Liver (tissue), 8 donors: ENCODE measurements at regions not wholly inside any gene's neighbourhood (a gene's known extent, or its start where the extent isn't known, plus 50 kb on each side); places are given as distances from the start of the nearest gene placed in this dataset.

Experiments used
- DNase-seq: peaks from one replicate; pipeline ENCODE4 v3.0.0-alpha.2; 2017; ENCODE audit warnings: low spot score
- H3K27ac ChIP-seq, 2 donors: one replicate each; pipeline ENCODE4 v1.7.0; 2013; ENCODE audit warnings: inconsistent platforms in 2 of 2, low read length in 2 of 2, control low read depth in 1 of 2, low read depth in 1 of 2, mild to moderate bottlenecking in 1 of 2
- H3K27me3 ChIP-seq, 4 donors: one replicate each; pipeline versions ENCODE4 v1.6.1 to v1.7.0; 2013; ENCODE audit warnings: low read length in 3 of 4, inconsistent platforms in 1 of 4, mild to moderate bottlenecking in 1 of 4, moderate library complexity in 1 of 4; ENCODE audit not compliant: control insufficient read depth in 4 of 4, insufficient read depth in 4 of 4
- H3K36me3 ChIP-seq, 4 donors: one replicate each; pipeline versions ENCODE4 v1.6.1 to v1.7.0; 2013; ENCODE audit warnings: low read length in 3 of 4, mild to moderate bottlenecking in 3 of 4, low read depth in 1 of 4, moderate library complexity in 1 of 4; ENCODE audit not compliant: control insufficient read depth in 4 of 4, insufficient read depth in 3 of 4
- H3K4me1 ChIP-seq, 4 donors: one replicate each; pipeline versions ENCODE4 v1.6.1 to v1.7.0; 2013; ENCODE audit warnings: low read length in 3 of 4, mild to moderate bottlenecking in 3 of 4, moderate library complexity in 1 of 4; ENCODE audit not compliant: control insufficient read depth in 4 of 4, insufficient read depth in 4 of 4
- H3K4me3 ChIP-seq, 3 donors: one replicate each; pipeline versions ENCODE4 v1.6.1 to v1.7.0; 2013; ENCODE audit warnings: low read length in 3 of 3, control low read depth in 1 of 3, low read depth in 1 of 3, mild to moderate bottlenecking in 1 of 3
- H3K9ac ChIP-seq, 2 donors: one replicate each; pipeline ENCODE4 v1.7.0; 2013; ENCODE audit warnings: low read length in 2 of 2, mild to moderate bottlenecking in 2 of 2, moderate library complexity in 2 of 2, control low read depth in 1 of 2, low read depth in 1 of 2
- H3K9me3 ChIP-seq, 4 donors: one replicate each; pipeline versions ENCODE4 v1.6.1 to v1.7.0; 2013; ENCODE audit warnings: low read length in 3 of 4; ENCODE audit not compliant: control insufficient read depth in 4 of 4
- EGR1 ChIP-seq, 2 donors: IDR thresholded peaks; 2 replicates each; pipeline ENCODE4 v1.6.1; 2016 to 2018; ENCODE audit warnings: antibody characterized with exemption in 2 of 2, low read depth in 2 of 2
- FOXA1 ChIP-seq: IDR thresholded peaks from 2 replicates; pipeline ENCODE4 v1.6.1; 2016; ENCODE audit warnings: antibody characterized with exemption
- GABPA ChIP-seq, 2 donors: IDR thresholded peaks in 1 of 2; conservative IDR thresholded peaks in 1 of 2; 2 replicates each; pipeline ENCODE4 v1.6.1; 2016; ENCODE audit warnings: antibody characterized with exemption in 2 of 2, mild to moderate bottlenecking in 1 of 2, moderate library complexity in 1 of 2
- HNF4A ChIP-seq, 2 donors: conservative IDR thresholded peaks; 2 replicates each; pipeline ENCODE4 v1.6.1; 2016; ENCODE audit warnings: antibody characterized with exemption in 2 of 2, mild to moderate bottlenecking in 2 of 2
- HNF4G ChIP-seq: IDR thresholded peaks from 2 replicates; pipeline ENCODE4 v1.6.1; 2016; ENCODE audit warnings: antibody characterized with exemption
- JUND ChIP-seq, 2 donors: IDR thresholded peaks; 2 replicates each; pipeline ENCODE4 v1.6.1; 2016; ENCODE audit warnings: antibody characterized with exemption in 2 of 2
- MAX ChIP-seq: IDR thresholded peaks from 2 replicates; pipeline ENCODE4 v1.6.1; 2016; ENCODE audit warnings: antibody characterized with exemption
- NR2F2 ChIP-seq: IDR thresholded peaks from 2 replicates; pipeline ENCODE4 v1.6.1; 2016; ENCODE audit warnings: antibody characterized with exemption
- RAD21 ChIP-seq, 2 donors: IDR thresholded peaks; 2 replicates each; pipeline ENCODE4 v1.6.1; 2016; ENCODE audit warnings: antibody characterized with exemption in 2 of 2, mild to moderate bottlenecking in 2 of 2
- REST ChIP-seq: IDR thresholded peaks from 2 replicates; pipeline ENCODE4 v1.6.1; 2016; ENCODE audit warnings: antibody characterized with exemption, mild to moderate bottlenecking
- RXRA ChIP-seq, 2 donors: IDR thresholded peaks; 2 replicates each; pipeline ENCODE4 v1.6.1; 2017 to 2018; ENCODE audit warnings: antibody characterized with exemption in 2 of 2, mild to moderate bottlenecking in 1 of 2
- SP1 ChIP-seq: IDR thresholded peaks from 2 replicates; pipeline ENCODE4 v1.6.1; 2018; ENCODE audit warnings: antibody characterized with exemption, mild to moderate bottlenecking
- TAF1 ChIP-seq: conservative IDR thresholded peaks from 2 replicates; pipeline ENCODE4 v1.6.1; 2016; ENCODE audit warnings: antibody characterized with exemption, mild to moderate bottlenecking
- YY1 ChIP-seq: IDR thresholded peaks from 2 replicates; pipeline ENCODE4 v1.6.1; 2016; ENCODE audit warnings: antibody characterized with exemption, mild to moderate bottlenecking
- WGBS: extraction: QIAGEN DNeasy Blood & Tissue Kit; methylation state at CpG from one replicate; pipeline ENCODE4 v1.1.7; 2013; 5-methylcytosine and 5-hydroxymethylcytosine counted together
- TF ChIP-seq, protein P1 (sequence below): fragments of 150-350 bp; IDR thresholded peaks from 2 replicates; pipeline ENCODE4 v1.5.1; 2017; ENCODE audit warnings: improper control_type of control experiment, low read depth, low read length; ENCODE audit not compliant: missing input control
- TF ChIP-seq, protein P2 (sequence below): IDR thresholded peaks from 2 replicates; pipeline ENCODE4 v1.6.1; 2016; ENCODE audit warnings: antibody characterized with exemption
- donor health status: healthy.
- donor health status: healthy.
- donor health status: healthy.
- donor health status: healthy.
- donor health status: healthy.

- Histone ChIP-seq H3K9me3 (no peaks in the 10 kb centered on the region), H3K9ac (no peak overlapping the region), H3K36me3 (no peaks in the 10 kb centered on the region), H3K4me1 (no peaks in the 10 kb centered on the region), H3K27ac (no peak overlapping the region), H3K4me3 (no peak overlapping the region), H3K27me3 (no peaks in the 10 kb centered on the region)
- TF ChIP-seq MAX (no peak), REST (no peak), GABPA (IDR thresholded peaks at IDR 0.05 in 1 of 2, conservative IDR thresholded peaks at IDR 0.05 in 1 of 2) (no peak), JUND (IDR thresholded peaks at IDR 0.05) (no peak), RXRA (IDR thresholded peaks at IDR 0.05) (no peak)
- TF ChIP-seq, protein P1, sequence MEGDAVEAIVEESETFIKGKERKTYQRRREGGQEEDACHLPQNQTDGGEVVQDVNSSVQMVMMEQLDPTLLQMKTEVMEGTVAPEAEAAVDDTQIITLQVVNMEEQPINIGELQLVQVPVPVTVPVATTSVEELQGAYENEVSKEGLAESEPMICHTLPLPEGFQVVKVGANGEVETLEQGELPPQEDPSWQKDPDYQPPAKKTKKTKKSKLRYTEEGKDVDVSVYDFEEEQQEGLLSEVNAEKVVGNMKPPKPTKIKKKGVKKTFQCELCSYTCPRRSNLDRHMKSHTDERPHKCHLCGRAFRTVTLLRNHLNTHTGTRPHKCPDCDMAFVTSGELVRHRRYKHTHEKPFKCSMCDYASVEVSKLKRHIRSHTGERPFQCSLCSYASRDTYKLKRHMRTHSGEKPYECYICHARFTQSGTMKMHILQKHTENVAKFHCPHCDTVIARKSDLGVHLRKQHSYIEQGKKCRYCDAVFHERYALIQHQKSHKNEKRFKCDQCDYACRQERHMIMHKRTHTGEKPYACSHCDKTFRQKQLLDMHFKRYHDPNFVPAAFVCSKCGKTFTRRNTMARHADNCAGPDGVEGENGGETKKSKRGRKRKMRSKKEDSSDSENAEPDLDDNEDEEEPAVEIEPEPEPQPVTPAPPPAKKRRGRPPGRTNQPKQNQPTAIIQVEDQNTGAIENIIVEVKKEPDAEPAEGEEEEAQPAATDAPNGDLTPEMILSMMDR, result no peak
- TF ChIP-seq, protein P2, sequence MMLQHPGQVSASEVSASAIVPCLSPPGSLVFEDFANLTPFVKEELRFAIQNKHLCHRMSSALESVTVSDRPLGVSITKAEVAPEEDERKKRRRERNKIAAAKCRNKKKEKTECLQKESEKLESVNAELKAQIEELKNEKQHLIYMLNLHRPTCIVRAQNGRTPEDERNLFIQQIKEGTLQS, result no peak
- no peak for DNase-seq
- WGBS, result 81% methylated on average over 1 of the region's 1 CpG
These were observed 216.7 kb upstream of the C11orf87 start for GRCh38 chr11:109205312-109205711.

GRCh38 chr11:109208121-109208520, 213.9 kb upstream of the C11orf87 start:
- Histone ChIP-seq H3K4me3 (no peak overlapping the region), H3K27me3 (no peaks in the 10 kb centered on the region), H3K9me3 (peaks cover 0 to 6% (median 0%) of the 10 kb centered on the region in 4 donors), H3K27ac (no peak overlapping the region), H3K4me1 (no peaks in the 10 kb centered on the region), H3K9ac (no peak overlapping the region), H3K36me3 (no peaks in the 10 kb centered on the region)
- no peak for DNase-seq
- 56% methylated on average over 2 of the region's 2 CpGs for WGBS
- TF ChIP-seq, protein P1, result no peak
- TF ChIP-seq FOXA1, result no peak
- no peak for TF ChIP-seq GABPA (IDR thresholded peaks at IDR 0.05 in 1 of 2, conservative IDR thresholded peaks at IDR 0.05 in 1 of 2)
- TF ChIP-seq NR2F2, result no peak
- TF ChIP-seq RAD21 (IDR thresholded peaks at IDR 0.05), result no peak
- TF ChIP-seq JUND (IDR thresholded peaks at IDR 0.05), result no peak
- no peak for TF ChIP-seq HNF4G
- no peak for TF ChIP-seq TAF1
- TF ChIP-seq SP1, result no peak
- no peak for TF ChIP-seq HNF4A (conservative IDR thresholded peaks at IDR 0.05)
- TF ChIP-seq EGR1 (IDR thresholded peaks at IDR 0.05; ENCODE audit: low read depth in 2 of 2), result no peak
- TF ChIP-seq YY1, result no peak
